ENCODE measurements at regions not wholly inside any gene's neighbourhood (a gene's known extent, or its start where the extent isn't known, plus 50 kb on each side); places are given as distances from the start of the nearest gene placed in this dataset.

DNA sequence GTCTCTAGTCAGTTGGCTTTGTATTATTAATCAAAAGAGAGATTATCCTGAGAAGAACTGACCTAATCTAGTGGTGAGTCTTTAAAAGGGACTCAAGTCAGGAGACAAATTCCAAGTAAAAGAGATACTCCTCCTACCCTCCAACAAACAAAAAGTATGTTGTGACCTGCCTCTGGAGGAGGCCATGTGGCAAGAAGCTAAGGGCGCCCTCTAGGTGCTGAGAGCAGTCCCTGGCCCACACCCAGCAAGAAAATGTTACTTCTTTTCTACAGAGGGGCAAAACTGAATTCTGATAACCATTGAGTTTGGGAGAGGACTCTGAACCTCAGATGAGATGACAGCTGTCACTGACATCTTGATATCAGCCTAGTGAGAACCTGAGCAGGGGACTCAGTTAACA, 953.6 kb upstream of the AGA start:
- DNase-seq (ENCODE audit: low read depth) = no peak

DNA sequence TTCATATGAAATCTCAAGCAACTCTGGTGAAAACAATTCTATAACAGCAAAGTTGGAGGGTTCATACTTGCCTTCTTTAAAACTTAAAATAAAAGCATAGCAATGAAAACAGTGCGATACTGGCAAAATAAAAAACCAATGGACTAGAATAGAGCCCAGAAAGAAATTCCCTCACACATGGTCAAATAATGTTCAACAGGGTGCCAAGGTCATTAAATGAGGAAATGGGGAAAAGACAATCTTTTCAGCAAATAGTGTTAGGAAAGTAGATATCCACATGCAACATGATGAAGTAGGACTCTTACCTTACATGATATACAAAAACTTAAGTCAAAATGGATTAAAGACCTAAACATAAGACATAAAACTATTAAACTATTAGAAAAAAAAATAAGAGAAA, 970.2 kb upstream of the AGA start:
- DNase-seq (ENCODE audit: low read depth) = no peak

DNA sequence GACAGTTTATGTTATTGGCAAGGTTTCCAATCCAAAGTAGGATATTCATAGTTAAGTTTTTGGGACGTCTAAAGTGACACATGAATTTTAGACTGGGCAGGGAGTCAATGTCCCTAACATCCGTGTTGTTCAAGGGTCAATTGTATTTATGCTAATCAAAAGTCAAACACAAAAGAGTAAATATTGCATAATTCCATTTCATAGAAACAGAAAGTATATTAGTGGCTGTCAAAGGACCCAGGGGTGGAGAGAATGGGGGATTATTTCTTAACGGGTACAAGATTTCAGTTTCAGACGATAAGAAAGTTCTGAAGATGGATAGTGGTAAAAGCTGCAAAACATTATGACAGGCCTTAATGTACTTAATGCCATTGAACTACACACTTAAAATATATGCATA, 971.8 kb upstream of the AGA start:
- DNase-seq (ENCODE audit: low read depth) = no peak

DNA sequence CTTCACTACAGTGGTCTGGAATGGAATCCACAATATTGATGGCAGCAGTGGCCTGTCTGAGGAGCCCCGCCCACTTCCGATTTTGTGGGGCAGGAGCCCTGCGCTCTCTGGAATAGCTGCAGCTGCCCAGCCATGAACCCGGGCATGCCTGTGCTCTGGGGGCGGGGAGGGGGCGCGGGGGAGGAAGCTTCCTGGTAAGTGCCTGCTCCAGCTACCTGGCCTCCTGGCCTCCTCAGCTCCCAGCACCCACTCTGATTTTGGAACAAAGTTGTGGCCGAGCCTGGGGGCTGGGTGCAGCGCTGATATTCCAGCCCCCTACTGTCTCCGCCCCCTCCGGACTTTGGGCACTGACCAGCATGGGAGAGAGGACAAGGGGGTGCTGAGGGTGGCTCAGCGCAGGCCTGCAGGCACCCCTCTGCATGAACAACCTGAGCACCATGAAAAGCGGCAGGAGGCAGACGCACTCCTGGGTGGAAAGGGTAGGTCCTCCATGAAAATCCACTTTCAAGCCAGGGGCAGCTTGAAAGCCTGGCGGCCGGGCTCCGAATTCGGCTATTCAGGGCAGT, 972.7 kb upstream of the AGA start:
- no peak for DNase-seq (ENCODE audit: low read depth)

DNA sequence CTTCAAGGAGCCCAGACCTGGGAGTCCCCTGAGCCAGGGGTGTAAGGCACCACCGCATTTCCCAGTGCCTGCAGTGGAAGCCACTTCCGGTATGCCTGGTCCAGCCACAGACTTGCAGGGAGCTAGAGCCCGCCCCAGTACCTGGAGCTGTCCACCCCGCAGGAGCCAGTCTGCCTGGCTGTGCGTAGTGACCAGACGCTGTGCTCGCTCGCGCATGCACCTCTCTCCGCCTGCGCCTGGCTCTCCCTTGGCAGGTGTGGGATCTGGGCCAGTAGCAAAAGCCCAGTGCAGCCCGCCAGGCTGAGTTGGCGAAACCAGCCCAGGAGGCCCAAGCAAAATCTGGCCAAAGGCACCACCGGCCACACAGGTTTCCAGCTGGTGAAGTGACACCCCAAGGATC, 973.7 kb upstream of the AGA start:
- no peak for DNase-seq (ENCODE audit: low read depth)

GRCh38 chr4:178423366-178423765, 981.1 kb upstream of the AGA start:
- no peak for DNase-seq (ENCODE audit: low read depth)

DNA sequence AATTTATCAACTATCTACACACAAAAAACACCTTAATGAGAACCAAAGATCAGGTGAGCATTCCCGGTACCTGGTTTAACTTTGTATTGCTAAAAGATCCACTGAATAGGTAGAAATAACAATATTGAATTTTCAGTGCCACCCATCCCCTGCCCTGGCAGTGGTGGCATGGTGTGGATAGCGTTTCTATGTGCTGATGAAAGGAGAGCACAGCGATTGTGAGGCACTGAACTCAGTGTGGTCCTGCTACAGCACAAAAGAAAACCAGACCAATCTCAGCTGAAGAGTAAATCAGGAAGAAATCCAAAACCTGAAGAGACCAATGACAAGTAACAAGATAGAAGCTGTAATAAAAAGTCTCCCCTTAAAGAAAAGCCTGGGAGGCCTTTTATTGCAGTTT, 984.6 kb upstream of the AGA start:
- no peak for DNase-seq (ENCODE audit: low read depth)

DNA sequence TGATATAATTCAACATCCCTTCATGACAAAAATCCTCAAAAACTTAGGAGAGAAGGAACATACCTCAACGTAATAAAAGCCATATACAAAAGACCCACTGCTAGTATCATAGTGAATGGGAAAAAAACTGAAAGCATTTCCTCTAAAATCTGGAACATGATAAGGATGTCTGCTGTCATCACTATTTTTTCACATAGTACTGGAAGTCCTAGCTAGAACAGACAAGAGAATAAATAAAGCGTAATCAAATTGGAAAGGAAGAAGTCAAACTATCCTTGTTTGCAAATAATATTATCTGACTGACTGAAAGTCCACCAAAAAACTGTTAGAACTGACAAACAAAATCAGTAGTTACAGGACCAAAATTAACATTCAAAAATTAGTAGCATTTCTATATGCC, 985.4 kb upstream of the AGA start:
- no peak for DNase-seq (ENCODE audit: low read depth)

GRCh38 chr4:178448372-178449035, 1006.3 kb upstream of the AGA start:
- no peak for DNase-seq (ENCODE audit: low read depth)

DNA sequence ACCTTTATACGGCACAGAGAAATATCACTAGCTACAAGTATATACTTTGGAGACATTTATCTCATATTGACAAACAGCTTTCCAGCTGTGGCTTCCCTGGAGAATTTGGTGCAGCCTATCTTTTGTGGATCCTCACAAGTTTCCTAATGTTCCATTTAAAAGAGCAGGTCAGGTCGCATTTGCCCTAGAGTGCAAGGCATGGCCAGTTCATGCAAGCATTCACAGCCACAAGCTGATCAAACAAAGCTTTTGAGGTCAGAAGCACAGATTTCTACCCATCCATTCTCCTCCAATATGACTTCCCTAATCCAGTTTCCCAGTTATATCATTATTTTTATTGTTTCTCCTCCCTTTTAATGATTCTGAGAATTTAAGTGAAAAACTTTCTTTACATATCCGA, 1008.4 kb upstream of the AGA start:
- no peak for DNase-seq (ENCODE audit: low read depth)

DNA sequence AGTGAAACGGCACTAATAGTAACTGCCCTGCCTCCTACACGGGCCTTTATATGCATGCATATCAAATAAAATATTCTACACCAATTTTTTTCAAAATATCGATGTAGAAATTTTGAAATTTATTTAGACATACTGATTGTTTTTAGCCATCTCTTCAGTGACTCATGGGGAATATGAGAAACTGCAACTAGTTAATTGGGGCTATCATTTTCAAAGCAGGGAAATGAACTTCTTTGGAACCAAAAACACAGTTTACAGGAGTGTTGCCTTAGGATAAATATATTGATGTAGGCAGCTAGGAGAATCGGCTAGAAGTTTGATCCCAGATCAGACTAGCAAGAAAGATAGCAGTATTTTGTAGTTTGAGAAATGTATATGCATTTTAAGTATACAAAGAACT, 1010.8 kb upstream of the AGA start:
- DNase-seq (ENCODE audit: low read depth) = no peak

DNA sequence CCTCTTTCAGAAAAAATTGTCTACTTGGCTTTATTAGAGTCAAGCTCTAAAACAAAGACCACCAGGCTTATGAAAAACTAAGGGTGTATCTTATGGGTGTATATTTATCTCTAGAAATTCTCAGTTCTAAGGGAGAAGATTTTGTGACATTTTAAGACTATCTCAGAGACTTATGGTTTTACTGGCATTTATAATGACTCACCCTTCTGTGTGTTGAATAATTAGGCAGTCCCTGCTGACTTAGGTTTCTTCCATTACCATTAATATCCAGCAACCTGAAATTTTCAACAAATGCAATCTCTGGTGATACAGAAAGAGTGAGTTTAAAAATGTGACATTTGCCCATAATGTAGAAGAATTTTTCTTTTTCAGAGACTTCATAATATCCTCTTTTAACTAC, 1015.0 kb upstream of the AGA start:
- no peak for DNase-seq (ENCODE audit: low read depth)

DNA sequence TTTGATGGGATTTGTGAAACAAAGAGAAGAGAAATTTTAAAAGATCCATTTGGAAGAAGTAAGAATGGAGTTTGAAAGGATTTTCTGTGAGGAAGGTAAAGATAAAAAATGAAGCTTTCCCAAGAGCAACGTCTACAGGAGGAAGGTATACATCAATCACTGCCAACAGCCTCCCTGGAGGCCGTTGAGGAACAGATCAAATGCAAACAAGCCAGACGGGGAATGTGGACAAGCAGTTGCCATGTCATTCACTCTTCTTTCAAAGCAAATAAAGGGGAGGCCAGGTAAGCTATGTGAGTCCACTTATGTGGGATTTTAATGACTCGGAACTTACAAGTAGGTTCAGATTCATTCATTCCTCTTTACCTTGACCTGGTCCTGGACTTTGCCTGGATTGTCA, 1020.5 kb upstream of the AGA start:
- DNase-seq (ENCODE audit: low read depth) = no peak

DNA sequence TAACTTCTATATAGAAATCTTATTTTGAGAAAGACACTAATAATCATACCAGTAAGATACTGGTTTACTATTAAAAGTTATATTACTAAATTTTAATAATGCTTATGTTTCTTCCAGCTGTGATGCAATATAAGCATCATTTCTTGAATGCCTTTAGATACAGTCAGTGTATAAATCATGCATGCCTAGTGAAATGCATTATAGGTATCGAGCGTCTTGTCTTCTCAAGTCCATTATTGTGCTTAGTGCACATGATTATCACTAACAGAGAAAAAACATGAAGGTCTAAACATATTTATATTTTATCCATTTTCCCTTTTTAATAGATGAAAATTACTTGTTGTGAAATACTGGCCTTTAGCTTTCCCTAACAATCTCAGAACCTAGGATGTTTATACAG, 1021.5 kb upstream of the AGA start:
- DNase-seq (ENCODE audit: low read depth) = no peak

DNA sequence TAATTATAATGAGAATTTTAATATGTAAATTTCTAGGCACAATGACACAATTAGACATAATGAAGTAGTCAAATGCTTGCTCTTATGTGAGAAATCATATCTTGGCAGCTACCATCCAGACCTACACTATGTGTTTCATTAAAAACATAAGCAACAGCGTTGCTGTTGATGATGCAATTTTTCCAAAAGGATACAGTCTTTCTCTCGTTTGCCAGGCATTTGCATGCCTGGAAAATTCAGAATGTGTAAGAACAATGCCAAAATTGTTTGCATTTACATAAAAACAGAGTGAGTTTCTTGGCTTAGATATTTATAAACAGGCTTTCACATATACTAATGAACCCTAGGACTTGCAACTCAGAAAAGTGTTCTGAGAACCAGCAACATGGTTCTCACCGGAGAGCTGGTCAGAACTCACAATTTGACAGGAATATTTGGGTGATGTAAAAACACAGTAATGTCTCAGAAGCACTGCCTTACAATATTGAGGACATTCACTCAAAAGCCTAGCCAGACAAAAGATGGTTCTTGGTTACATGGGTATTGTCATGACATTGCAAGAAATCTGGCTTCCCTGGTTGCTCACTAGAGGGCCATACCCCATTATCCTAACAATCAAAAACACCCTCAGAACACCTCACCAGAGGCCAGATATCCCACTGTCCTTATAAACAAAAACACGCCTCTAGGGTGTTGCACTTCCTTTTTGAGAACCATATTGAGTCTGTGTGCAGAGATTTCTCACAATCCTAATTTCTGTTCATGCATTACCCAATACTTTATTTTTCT, 1029.0 kb upstream of the AGA start:
- DNase-seq (ENCODE audit: low read depth) = no peak

DNA sequence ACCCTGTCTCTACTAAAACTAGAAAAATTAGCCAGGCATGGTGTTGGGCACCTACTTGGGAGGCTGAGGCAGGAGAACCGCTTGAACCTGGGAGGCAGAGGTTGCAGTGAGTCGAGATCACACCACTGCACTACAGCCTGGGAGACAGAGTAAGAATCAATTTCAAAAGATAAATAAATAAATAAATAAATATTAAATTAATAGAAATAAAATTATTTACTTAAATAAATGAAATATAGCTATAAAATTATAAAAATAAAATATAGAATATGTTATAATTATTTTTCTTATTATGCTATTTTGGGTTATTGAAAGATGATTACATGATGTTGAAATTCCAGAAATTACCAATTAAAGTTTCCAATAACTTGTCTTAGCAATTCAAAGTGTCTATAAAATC, 1029.8 kb upstream of the AGA start:
- no peak for DNase-seq (ENCODE audit: low read depth)

DNA sequence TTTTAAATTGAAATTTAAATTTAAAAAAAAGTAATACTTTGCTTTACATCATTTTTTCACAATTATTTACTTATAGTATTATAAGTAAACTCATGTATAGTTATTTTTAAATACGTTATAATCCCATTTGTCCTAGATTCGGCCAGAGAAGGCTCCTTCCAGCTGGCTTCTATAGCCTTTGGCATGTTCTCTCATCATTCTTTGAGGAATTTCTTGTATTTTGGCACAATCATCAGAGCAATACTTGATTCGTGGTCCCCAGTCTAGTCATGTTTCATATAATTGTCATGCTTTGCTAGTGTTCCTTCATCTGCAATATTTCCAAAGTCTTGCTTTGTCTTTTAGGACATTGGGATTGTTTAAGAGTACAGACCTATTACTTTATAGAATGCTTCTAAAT, 1037.9 kb upstream of the AGA start:
- DNase-seq (ENCODE audit: low read depth) = no peak

DNA sequence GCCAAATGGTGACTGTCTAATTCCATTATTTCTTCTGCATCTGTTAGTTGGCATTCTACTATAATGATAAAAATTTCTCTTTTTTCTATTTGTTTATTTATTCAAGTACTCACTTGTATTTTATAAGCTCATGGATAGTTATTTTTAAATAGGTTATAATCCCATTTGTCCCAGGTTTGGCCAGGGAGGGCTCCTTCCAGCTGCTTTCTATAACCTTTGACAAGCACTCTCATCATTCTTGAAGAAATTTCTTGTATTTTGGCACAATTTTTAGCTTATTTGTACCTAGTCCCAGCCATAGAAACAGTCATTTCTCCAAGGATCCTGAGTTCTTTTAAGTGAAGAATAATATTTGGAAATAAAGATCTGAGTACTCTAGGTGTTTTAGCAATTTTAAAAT, 1038.6 kb upstream of the AGA start:
- DNase-seq (ENCODE audit: low read depth) = no peak

- DNase-seq (ENCODE audit: low read depth) = no peak
Measured at GRCh38 chr4:178481564-178481963, 1039.3 kb upstream of the AGA start.

DNA sequence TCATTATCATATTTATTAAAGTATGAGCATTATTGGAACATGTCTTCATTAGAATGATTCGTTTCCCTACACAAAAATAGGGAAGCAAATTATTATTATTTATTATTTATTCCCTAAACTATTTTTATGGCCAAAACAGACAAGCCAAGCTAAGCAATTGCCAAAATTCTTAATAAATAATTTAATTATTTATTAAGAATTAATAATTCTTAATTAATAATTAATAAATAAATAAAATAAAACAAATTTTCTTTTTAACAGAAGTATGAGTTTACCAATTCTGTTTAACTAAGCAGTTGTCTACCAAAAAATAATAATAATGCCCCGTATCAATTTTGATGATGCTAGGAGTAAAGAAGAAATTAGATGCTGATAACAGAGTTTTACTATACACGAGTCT, 1080.8 kb upstream of the AGA start:
- no peak for DNase-seq (ENCODE audit: low read depth)

DNA sequence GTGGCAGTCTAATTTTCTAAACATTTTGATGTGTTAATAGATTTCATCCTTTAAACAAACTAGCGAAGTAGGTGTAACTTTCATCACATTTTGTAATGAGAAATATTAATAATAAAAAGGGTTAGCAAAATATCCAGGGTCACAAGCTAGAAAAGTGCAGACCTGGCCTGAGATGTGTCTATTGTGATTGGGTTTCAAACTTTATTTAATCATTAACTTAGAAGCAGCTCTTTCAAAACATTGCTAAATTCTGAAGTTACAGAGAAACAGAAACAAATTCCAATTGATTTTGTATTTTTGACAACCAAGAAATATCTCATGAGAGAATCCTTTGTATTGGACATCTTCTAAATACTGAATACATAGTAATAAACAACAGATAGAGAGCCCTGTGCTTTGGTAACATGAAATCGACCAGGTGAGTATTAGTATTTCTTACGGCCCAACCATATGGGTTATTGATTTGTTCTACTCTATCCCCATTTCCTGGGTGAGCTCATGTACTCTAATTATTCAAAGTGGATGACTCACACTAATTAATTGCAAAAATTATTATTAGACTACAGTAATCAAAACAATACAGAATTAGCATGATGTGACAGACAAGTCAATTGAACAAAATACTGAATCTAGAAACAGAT, 1093.8 kb upstream of the AGA start:
- no peak for DNase-seq (ENCODE audit: low read depth)

- DNase-seq (ENCODE audit: low read depth) = no peak
Measured at GRCh38 chr4:178553201-178553600, 1111.0 kb upstream of the AGA start.

DNA sequence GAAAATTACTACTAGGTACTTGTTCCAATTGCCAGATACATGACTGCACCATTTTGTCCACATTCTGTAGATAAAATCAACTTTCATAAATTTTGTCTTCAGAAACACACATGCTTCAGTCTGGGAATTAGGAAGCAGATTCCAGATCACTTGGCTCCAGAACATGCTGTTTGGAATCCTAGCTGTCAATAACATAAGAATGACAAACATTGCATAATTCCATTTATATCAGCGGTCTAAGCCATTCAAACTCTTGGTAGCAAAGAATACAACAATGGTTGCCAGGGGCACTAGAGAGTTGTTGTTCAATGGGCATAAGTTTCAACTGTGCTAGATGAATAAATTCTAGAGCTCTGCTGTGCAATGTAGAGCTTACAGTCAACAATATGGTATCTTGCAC, 1112.1 kb upstream of the AGA start:
- no peak for DNase-seq (ENCODE audit: low read depth)

All from RPMI7951 (cell line).